HG02610 (cell line): ENCODE measurements at regions not wholly inside any gene's neighbourhood (a gene's known extent, or its start where the extent isn't known, plus 50 kb on each side); places are given as distances from the start of the nearest gene placed in this dataset.

Experiments
- ATAC-seq: cut with Tn5 transposase; IDR thresholded peaks from one replicate; pipeline ENCODE4 v1.9.1; 2021; ENCODE audit warnings: mild to moderate bottlenecking, moderate library complexity; ENCODE audit not compliant: unreplicated experiment

DNA sequence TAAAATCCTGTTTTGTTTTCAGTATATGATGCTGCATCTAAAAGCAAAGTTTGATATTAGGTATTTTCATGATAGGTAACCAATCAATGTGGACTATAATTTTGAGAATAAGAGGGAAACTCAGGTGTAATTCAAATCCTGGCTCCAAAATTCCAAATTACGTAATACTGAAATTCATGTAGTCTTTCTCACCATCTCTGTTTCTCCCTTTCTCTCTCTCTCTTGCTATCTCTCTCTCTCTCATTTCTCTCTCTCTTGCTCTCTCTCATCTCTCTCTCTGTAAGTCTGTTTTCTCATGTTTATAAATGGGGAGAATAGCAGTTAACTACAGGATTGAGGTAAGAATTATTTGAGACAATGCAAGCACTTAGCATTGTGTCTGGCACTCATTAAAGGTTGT lies 401.1 kb upstream of the TLE4 start:
- no peak for ATAC-seq

GRCh38 chr9:79173932-79174331 lies 397.8 kb upstream of the TLE4 start:
- no peak for ATAC-seq

GRCh38 chr9:79176014-79176697 lies 395.6 kb upstream of the TLE4 start:
- no peak for ATAC-seq

- no peak for ATAC-seq
These were observed 386.9 kb upstream of the TLE4 start for GRCh38 chr9:79184831-79185230.

DNA sequence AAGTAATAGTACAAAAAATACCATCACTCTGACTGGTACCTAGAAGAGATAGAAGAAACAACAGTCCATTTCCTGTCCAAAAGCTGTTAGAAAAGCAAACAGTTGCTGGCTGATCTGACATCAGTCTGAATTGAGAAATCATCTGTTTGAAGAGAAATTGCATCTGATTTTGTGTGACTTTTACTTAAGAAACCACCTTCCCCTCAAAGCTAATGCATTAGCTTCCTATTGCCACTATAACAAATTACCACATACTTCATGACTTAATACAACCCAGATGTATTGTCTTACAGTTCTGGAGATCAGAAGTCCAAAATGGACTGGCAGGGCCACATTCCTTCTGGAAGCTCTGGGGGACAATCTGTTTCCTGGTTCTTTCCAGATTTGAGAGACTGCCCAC lies 385.9 kb upstream of the TLE4 start:
- no peak for ATAC-seq

DNA sequence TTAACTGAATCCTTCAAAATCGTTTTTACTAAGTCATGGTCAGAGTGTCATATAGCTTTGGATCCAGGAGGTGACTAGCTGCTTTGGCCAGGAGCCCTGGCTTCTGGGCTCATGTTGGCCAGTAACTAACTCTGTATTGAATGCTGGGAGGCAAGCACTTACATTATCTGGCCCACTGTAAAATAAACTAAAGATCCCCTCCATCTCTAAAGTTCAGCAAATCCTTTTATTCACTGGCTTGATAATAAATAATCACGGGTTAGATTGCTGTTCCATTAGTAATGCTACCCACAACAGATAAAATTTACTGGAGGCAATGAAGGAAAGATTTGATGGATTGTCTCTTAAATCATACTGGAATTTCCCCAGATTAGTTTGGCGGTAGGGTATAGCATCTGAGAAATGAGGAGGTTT lies 382.2 kb upstream of the TLE4 start:
- ATAC-seq = no peak

DNA sequence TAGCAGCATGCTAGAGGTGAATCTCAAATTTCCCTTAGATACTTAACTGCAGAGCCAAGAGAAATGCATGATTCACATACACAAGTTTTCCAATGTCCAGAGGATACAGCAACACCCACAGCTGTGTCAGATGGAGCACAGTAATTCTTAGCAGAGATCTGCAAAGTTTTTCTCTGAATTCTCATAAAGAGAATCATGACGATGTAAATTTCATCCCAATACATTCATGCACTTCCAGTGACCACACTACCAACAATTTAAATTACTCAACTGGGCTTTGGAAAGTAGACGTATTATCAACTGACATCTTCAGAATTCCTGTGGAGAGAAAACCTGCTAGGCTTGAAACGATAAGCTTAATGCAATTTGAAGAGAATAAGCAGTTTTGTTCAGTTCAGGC lies 378.8 kb upstream of the TLE4 start:
- no peak for ATAC-seq

- ATAC-seq = no peak
These were observed 378.1 kb upstream of the TLE4 start for GRCh38 chr9:79193501-79194223.

DNA sequence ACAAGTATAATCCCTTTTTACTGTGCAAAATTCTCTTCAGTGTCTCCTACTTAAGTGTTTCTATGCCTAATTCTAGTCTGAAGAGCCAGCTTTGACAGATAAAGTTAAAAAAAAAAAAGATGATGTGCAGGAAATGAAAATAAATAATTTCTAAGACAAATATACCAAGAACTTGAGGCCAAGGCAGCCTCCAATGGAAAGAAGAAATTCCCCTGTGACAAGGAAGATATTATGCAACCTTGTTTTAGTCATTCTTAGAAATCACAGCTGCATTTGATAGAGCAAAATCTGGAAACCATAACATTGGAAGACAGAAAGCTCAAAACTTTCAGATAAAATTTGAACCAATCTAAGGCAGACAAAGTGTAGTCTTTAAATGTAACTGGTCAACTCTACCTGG lies 375.9 kb upstream of the TLE4 start:
- ATAC-seq = no peak

DNA sequence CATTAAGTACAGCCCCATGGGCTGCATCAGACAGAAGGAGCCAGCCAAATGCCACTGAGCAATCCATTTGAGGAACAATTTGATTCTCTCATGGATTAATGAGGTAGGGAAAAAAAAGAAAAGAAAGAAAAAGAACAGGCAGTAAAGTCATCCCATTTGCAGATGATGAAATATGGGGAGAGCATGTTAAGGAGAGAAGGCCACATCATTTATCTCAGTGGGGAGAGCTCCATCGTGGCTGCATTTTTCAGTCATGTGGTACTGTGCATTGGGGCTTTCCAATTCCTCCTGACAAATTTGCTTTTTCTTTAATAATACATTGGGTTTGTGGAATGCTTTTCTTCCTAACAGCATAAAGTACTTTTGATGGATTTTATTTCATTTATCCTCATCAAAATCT lies 375.2 kb upstream of the TLE4 start:
- no peak for ATAC-seq

- ATAC-seq = no peak
These were observed 371.4 kb upstream of the TLE4 start for GRCh38 chr9:79200336-79200735.

- ATAC-seq = no peak
These were observed 370.1 kb upstream of the TLE4 start for GRCh38 chr9:79201636-79202035.

GRCh38 chr9:79208791-79209396 lies 362.9 kb upstream of the TLE4 start:
- no peak for ATAC-seq

GRCh38 chr9:79210541-79211243 lies 361.1 kb upstream of the TLE4 start:
- ATAC-seq = no peak

GRCh38 chr9:79213417-79214125 lies 358.2 kb upstream of the TLE4 start:
- ATAC-seq = no peak

GRCh38 chr9:79215821-79216220 lies 355.9 kb upstream of the TLE4 start:
- no peak for ATAC-seq

DNA sequence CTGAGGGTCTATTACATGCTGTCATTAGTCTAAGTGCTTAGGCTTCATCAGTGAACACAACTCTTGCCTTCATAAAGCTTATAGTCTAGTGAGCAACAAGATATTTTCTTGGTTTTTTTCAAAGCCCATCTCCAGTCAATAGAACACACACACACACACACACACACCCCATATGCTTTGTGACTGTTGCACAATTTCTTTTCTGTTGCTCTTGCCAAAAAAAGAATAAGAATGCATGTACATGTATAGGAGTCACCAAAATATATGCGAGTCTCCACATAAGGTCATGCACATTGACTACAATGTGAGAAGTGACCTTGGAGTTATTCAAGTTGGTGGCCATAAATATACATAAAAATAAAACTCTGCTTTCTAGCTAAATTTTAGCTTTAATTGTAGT lies 351.5 kb upstream of the TLE4 start:
- no peak for ATAC-seq

DNA sequence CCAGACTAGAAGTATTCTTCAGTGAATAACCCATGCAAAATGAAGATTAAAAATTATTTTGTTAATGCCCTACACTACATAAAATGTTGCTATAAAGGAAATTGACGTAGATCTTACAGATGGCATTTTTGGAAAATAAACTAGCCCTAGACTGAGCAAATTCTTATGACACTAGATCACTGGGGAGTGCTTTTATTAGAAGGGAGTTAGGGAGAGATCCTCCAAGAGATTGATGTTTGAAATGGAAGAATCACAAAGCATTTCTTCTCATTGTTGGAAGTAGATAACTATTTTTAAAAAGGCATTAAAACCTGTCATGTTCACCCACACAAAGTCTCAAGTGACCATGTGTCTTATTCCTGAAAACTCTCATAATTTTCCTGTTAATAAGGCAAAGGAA lies 351.1 kb upstream of the TLE4 start:
- ATAC-seq = no peak

DNA sequence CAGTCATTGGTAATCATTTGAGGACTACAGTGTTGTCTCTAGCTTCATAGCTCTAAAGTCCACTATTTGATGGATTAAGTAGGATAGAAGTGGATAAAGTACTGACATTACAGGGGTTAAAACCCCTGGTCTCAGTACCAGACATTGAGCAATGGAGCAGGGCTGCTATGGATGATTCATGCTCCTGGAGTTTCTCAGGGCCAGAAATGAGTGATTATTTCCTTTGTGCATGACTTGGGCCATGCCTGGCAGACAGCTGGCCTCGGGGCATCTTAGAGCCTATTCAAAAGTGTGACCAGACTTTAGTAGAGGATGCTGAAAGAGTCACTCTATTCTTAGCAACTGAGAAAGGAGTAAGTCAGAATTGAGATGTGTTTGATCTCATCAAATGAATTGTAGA lies 350.7 kb upstream of the TLE4 start:
- no peak for ATAC-seq

DNA sequence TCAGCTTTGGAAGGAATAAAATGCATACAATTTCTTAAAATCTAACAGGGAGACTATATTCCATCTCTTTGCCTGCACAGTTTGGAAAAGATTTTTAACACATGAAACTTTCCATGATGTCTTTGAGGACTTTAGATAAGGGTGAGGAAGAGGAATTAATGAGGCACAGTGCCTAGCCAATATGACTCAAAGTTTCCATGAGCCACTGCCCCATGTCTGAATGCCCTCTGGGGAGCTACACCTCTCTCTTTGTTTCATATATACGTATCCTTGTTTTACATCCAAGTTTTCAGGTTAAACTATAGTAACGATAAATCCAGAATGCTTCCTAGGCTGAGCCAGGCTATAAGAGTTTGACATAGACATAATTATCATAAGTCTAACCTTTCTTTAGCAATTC lies 349.3 kb upstream of the TLE4 start:
- no peak for ATAC-seq
